IMR-90 (cell line): ENCODE measurements at regions not wholly inside any gene's neighbourhood (a gene's known extent, or its start where the extent isn't known, plus 50 kb on each side); places are given as distances from the start of the nearest gene placed in this dataset.

Experiments
- ATAC-seq: fragments of 200-7000 bp; cut with Tn5 transposase; 2 replicates; pipeline ENCODE4 v1.9.1; 2020; ENCODE audit warnings: low read depth, mild to moderate bottlenecking, moderate library complexity
- BruUV-seq: library from RNA; stranded (reverse); fragments of 400-500 nt; replicated peaks from 2 replicates; lab custom pipeline; 2021; lab: Mats Ljungman, UMichigan
- CTCF ChIA-PET: fragments of 300-600 bp; formaldehyde crosslinking; extraction: SDS; loops from one replicate; lab custom pipeline; 2021; ENCODE audit warnings: antibody characterized with exemption; lab: Yijun Ruan, JAX
- POLR2A ChIA-PET: fragments of 300-600 bp; sonication (Branson Sonifier 250); formaldehyde crosslinking; loops from one replicate; lab custom pipeline; 2022; ENCODE audit warnings: antibody characterized with exemption; ENCODE audit not compliant: unreplicated experiment; lab: Charles Lee
- DNase-seq: peaks from one replicate; pipeline ENCODE4 v3.0.0; 2013
- H2AFZ ChIP-seq: replicated peaks from 2 replicates; pipeline ENCODE3; 2013; ENCODE audit warnings: low read length, mild to moderate bottlenecking; ENCODE audit not compliant: poor library complexity
- H2AK5ac ChIP-seq: 2 replicates; pipeline ENCODE4 v1.6.1; 2013; ENCODE audit warnings: low read depth, low read length, inconsistent platforms
- H2AK9ac ChIP-seq: replicated peaks from 2 replicates; pipeline ENCODE3; 2013; ENCODE audit warnings: mild to moderate bottlenecking, low read depth, low read length, moderate library complexity; ENCODE audit not compliant: poor library complexity
- H2BK120ac ChIP-seq: 2 replicates; pipeline ENCODE4 v1.6.1; 2013; ENCODE audit warnings: low read depth, low read length, inconsistent platforms
- H2BK15ac ChIP-seq: 3 replicates; pipeline ENCODE4 v1.6.1; 2013; ENCODE audit warnings: low read depth, low read length, inconsistent platforms
- H2BK20ac ChIP-seq: 2 replicates; pipeline ENCODE4 v1.6.1; 2013; ENCODE audit warnings: low read depth, mild to moderate bottlenecking, inconsistent platforms, low read length, moderate library complexity
- H2BK5ac ChIP-seq: 2 replicates; pipeline ENCODE4 v1.6.1; 2013; ENCODE audit warnings: mild to moderate bottlenecking, low read depth, low read length, inconsistent platforms; ENCODE audit not compliant: poor library complexity, severe bottlenecking
- H3K14ac ChIP-seq: replicated peaks from 2 replicates; pipeline ENCODE4 v1.6.1; 2013; ENCODE audit warnings: low read depth, low read length, inconsistent platforms
- H3K18ac ChIP-seq: 2 replicates; pipeline ENCODE4 v1.6.1; 2013; ENCODE audit warnings: low read depth, low read length, control low read depth
- H3K23ac ChIP-seq: 2 replicates; pipeline ENCODE4 v1.6.1; 2013; ENCODE audit warnings: low read depth, low read length, inconsistent platforms
- H3K27ac ChIP-seq: 2 replicates; pipeline ENCODE4 v1.5.1; 2013; ENCODE audit warnings: mild to moderate bottlenecking, control low read depth, low read length; ENCODE audit not compliant: insufficient read depth
- H3K27me3 ChIP-seq: 2 replicates; pipeline ENCODE4 v1.6.1; 2013; ENCODE audit warnings: low read length; ENCODE audit not compliant: control insufficient read depth, insufficient read depth
- H3K36me3 ChIP-seq: 2 replicates; pipeline ENCODE4 v1.6.1; 2013; ENCODE audit warnings: low read length, mixed read lengths; ENCODE audit not compliant: control insufficient read depth, insufficient read depth
- H3K4ac ChIP-seq: 2 replicates; pipeline ENCODE4 v1.6.1; 2013; ENCODE audit warnings: low read depth, low read length, inconsistent platforms
- H3K4me1 ChIP-seq: 2 replicates; pipeline ENCODE4 v1.6.1; 2013; ENCODE audit warnings: low read length, mixed read lengths; ENCODE audit not compliant: control insufficient read depth, insufficient read depth
- H3K4me2 ChIP-seq: 2 replicates; pipeline ENCODE4 v1.6.1; 2013; ENCODE audit warnings: low read depth, mild to moderate bottlenecking, control low read depth, low read length, moderate library complexity
- H3K4me3 ChIP-seq: 2 replicates; pipeline ENCODE4 v1.5.1; 2013; ENCODE audit warnings: low read depth, mild to moderate bottlenecking, control low read depth, low read length, moderate library complexity; ENCODE audit not compliant: insufficient read depth
- H3K56ac ChIP-seq: 2 replicates; pipeline ENCODE4 v1.6.1; 2013; ENCODE audit warnings: low read length, inconsistent platforms; ENCODE audit not compliant: insufficient read depth; ENCODE audit errors: extremely low read depth
- H3K79me1 ChIP-seq, 2 experiments: 2 replicates each; pipeline ENCODE4 v1.6.1; 2013; ENCODE audit warnings: low read length in 2 of 2, inconsistent platforms in 1 of 2, low read depth in 1 of 2
- H3K9ac ChIP-seq: 2 replicates; pipeline ENCODE4 v1.6.1; 2013; ENCODE audit warnings: low read depth, low read length, control low read depth
- H3K9me1 ChIP-seq: 2 replicates; pipeline ENCODE4 v1.6.1; 2013; ENCODE audit warnings: low read length, inconsistent platforms; ENCODE audit not compliant: insufficient read depth
- H3K9me3 ChIP-seq: 2 replicates; pipeline ENCODE4 v1.6.1; 2013; ENCODE audit warnings: low read length; ENCODE audit not compliant: control insufficient read depth, insufficient read depth
- H4K20me1 ChIP-seq: 2 replicates; pipeline ENCODE4 v1.6.1; 2013; ENCODE audit warnings: low read length, inconsistent platforms; ENCODE audit not compliant: insufficient read depth
- H4K5ac ChIP-seq: 2 replicates; pipeline ENCODE4 v1.6.1; 2013; ENCODE audit warnings: mild to moderate bottlenecking, low read depth, low read length, control low read depth
- H4K8ac ChIP-seq, 2 experiments: 2 replicates each; pipeline ENCODE4 v1.6.1; 2013; ENCODE audit warnings: low read depth in 2 of 2, low read length in 2 of 2, control low read depth in 1 of 2, inconsistent platforms in 1 of 2
- H4K91ac ChIP-seq: 2 replicates; pipeline ENCODE4 v1.6.1; 2013; ENCODE audit warnings: low read depth, low read length, inconsistent platforms; ENCODE audit not compliant: insufficient read depth
- CEBPB ChIP-seq: IDR thresholded peaks from 2 replicates; pipeline ENCODE4 v1.6.1; 2012; ENCODE audit warnings: low read depth, low read length, improper control_type of control experiment
- CHD1 ChIP-seq: IDR thresholded peaks from 2 replicates; pipeline ENCODE4 v1.6.1; 2012; ENCODE audit warnings: low read depth, low read length, improper control_type of control experiment
- FOS ChIP-seq: fragments of 150-350 bp; IDR thresholded peaks from 2 replicates; pipeline ENCODE4 v1.6.1; 2016; ENCODE audit warnings: low read depth, low read length
- MAFK ChIP-seq: IDR thresholded peaks from 2 replicates; pipeline ENCODE4 v1.6.1; 2012; ENCODE audit warnings: low read depth, low read length, improper control_type of control experiment
- MXI1 ChIP-seq: IDR thresholded peaks from 2 replicates; pipeline ENCODE4 v1.6.1; 2012; ENCODE audit warnings: low read depth, mild to moderate bottlenecking, low read length, moderate library complexity, borderline replicate concordance
- RAD21 ChIP-seq: IDR thresholded peaks from 2 replicates; pipeline ENCODE4 v1.6.1; 2012; ENCODE audit warnings: low read length, improper control_type of control experiment
- RFX5 ChIP-seq: IDR thresholded peaks from 2 replicates; pipeline ENCODE4 v1.8.0; 2012; ENCODE audit warnings: low read depth, mild to moderate bottlenecking, low read length, moderate library complexity
- USF2 ChIP-seq: fragments of 150-350 bp; IDR thresholded peaks from 2 replicates; pipeline ENCODE4 v1.6.1; 2017; ENCODE audit warnings: mild to moderate bottlenecking, antibody characterized with exemption, low read length, low read depth
- WGBS, 2 experiments: methylation state at CpG; one replicate each; pipeline versions ENCODE4 v1.1.5 to v1.1.7; 2013; ENCODE audit warnings: missing lambda C conversion rate in 2 of 2; ENCODE audit not compliant: insufficient read length in 1 of 2; ENCODE audit errors: extremely low coverage in 2 of 2; 5-methylcytosine and 5-hydroxymethylcytosine counted together
- dilution Hi-C: fragments of 300-500 bp; cut with HindIII; formaldehyde crosslinking; loops from one replicate; pipeline ENCODE4 v1.14.3; 2018; ENCODE audit warnings: low sequenced_read_pairs; ENCODE audit not compliant: unreplicated experiment
- in situ Hi-C: fragments of 300-500 bp; cut with MboI; formaldehyde crosslinking; loops from 3 replicates; pipeline ENCODE4 v1.14.3; 2019; ENCODE audit warnings: low sequenced_read_pairs, inconsistent platforms, mixed read lengths
- intact Hi-C: fragments of 100-400 bp; cut with micrococcal nuclease; formaldehyde crosslinking; loops from 2 replicates; pipeline ENCODE4 v1.10.0; 2022

- H2BK15ac ChIP-seq: no peak overlapping the region
- no peak overlapping the region for H2AK5ac ChIP-seq
- no peaks in the 10 kb centered on the region for H3K79me1 ChIP-seq
- ChIA-PET CTCF (no interaction called here), POLR2A (no interaction called here)
- intact Hi-C loops: no loop called here
- H3K4ac ChIP-seq: no peak overlapping the region
- WGBS, 2 experiments: no CpG with 5 or more reads among the region's 3 CpGs
- H3K4me1 ChIP-seq: no peaks in the 10 kb centered on the region
- no peak overlapping the region for H2BK20ac ChIP-seq
- H3K14ac ChIP-seq: no peak overlapping the region
- H2AK9ac ChIP-seq: no peak overlapping the region
- DNase-seq (no peak), ATAC-seq (no peak)
- no peak overlapping the region for H2BK5ac ChIP-seq
- no peak overlapping the region for H3K18ac ChIP-seq
- H3K27ac ChIP-seq: no peak overlapping the region
- H3K36me3 ChIP-seq: no peaks in the 10 kb centered on the region
- no peak for TF ChIP-seq MAFK
- no peak for TF ChIP-seq CEBPB
- no peak for TF ChIP-seq USF2
- no peak for TF ChIP-seq RFX5
- no peak for TF ChIP-seq FOS
- TF ChIP-seq CHD1: no peak
- no peak for TF ChIP-seq RAD21
- no peak for TF ChIP-seq MXI1
- H3K4me3 ChIP-seq: no peak overlapping the region
- no TSS peak for BruUV-seq
- H3K4me2 ChIP-seq: no peak overlapping the region
- H4K5ac ChIP-seq: no peak overlapping the region
- H2BK120ac ChIP-seq: no peak overlapping the region
- no peaks in the 10 kb centered on the region for H3K9me3 ChIP-seq
- no peak overlapping the region for H3K23ac ChIP-seq
- H3K9ac ChIP-seq: no peak overlapping the region
- no peaks in the 10 kb centered on the region for H3K9me1 ChIP-seq
- dilution Hi-C loops: no loop called here
- H4K20me1 ChIP-seq: no peaks in the 10 kb centered on the region
- no peak overlapping the region for H2AFZ ChIP-seq
- in situ Hi-C loops: no loop called here
- no peak overlapping the region for H4K91ac ChIP-seq
- H4K8ac ChIP-seq: no peak overlapping the region
- H3K56ac ChIP-seq: no peak overlapping the region
- H3K27me3 ChIP-seq: no peaks in the 10 kb centered on the region
Measured at GRCh38 chr4:175934506-175934905, 122.4 kb upstream of the GPM6A start.
